ENCODE measurements at regions not wholly inside any gene's neighbourhood (a gene's known extent, or its start where the extent isn't known, plus 50 kb on each side); places are given as distances from the start of the nearest gene placed in this dataset.

GRCh38 chr7:35474100-35474499 is 220.2 kb upstream of the TBX20 start:
- Histone ChIP-seq H3K36me3 (ENCODE audit: control insufficient read depth in 2 of 2, extremely low read depth in 1 of 2, insufficient read depth in 2 of 2, low read length in 2 of 2) (no peaks in the 10 kb centered on the region), H3K9me3 (replicated peaks; ENCODE audit: control insufficient read depth, insufficient read depth, low read length) (no peaks in the 10 kb centered on the region), H3K79me2 (ENCODE audit: control insufficient read depth, insufficient read depth, low read length) (no peaks in the 10 kb centered on the region), H4K20me1 (replicated peaks; ENCODE audit: control insufficient read depth, extremely low read depth, insufficient read depth, low read length) (no peaks in the 10 kb centered on the region), H3K27me3 (ENCODE audit: control insufficient read depth in 2 of 2, insufficient read depth in 2 of 2, low read length in 2 of 2) (peaks cover 0 to 3% of the 10 kb centered on the region in 2 experiments), H2AFZ (ENCODE audit: low read depth, low read length) (no peak overlapping the region), H3K27ac (ENCODE audit: insufficient read depth, low read depth, low read length) (no peak overlapping the region), H3K9me1 (replicated peaks; ENCODE audit: control insufficient read depth, extremely low read depth, insufficient read depth, low read length) (no peaks in the 10 kb centered on the region), H3K9ac (replicated peaks; ENCODE audit: extremely low read depth, insufficient read depth, low read length) (no peak overlapping the region), H3K4me1 (ENCODE audit: control insufficient read depth, extremely low read depth, insufficient read depth, low read length) (no peaks in the 10 kb centered on the region), H3K4me2 (ENCODE audit: insufficient read depth, low read length) (no peak overlapping the region), H3K4me3 (replicated peaks in 1 of 3; ENCODE audit: insufficient read depth in 1 of 3, low read depth in 1 of 3, low read length in 3 of 3) (no peak overlapping the region)
- intact Hi-C loops (cut with micrococcal nuclease), result no loop called here
- no TSS peak for BruUV-seq (replicated peaks)
- dilution Hi-C loops (cut with MboI; ENCODE audit: extremely low pct_ligation_motif_present, low sequenced_read_pairs), result no loop called here
- no peak for TF ChIP-seq GATA2 (IDR thresholded peaks at IDR 0.05; ENCODE audit: insufficient read depth, insufficient read length, low read depth, low read length)
- no peak for TF ChIP-seq POLR2A (IDR thresholded peaks at IDR 0.05; ENCODE audit: low read depth, low read length)
- TF ChIP-seq CTCF (IDR thresholded peaks at IDR 0.05; ENCODE audit: extremely low read depth in 1 of 2, insufficient read depth in 1 of 2, low read depth in 1 of 2, low read length in 2 of 2), result no peak
- TF ChIP-seq JUN (IDR thresholded peaks at IDR 0.05; ENCODE audit: borderline replicate concordance, insufficient read depth, insufficient read length, low read depth), result no peak
- ChIA-PET CTCF (no interaction called here), POLR2A (no interaction called here)
- FAIRE-seq (no peak), DNase-seq (ENCODE audit: low read depth, low spot score) (no peak)

- Histone ChIP-seq H3K9me3 (replicated peaks; ENCODE audit: control insufficient read depth, insufficient read depth, low read length) (no peaks in the 10 kb centered on the region), H3K9me1 (replicated peaks; ENCODE audit: control insufficient read depth, extremely low read depth, insufficient read depth, low read length) (no peaks in the 10 kb centered on the region), H3K36me3 (ENCODE audit: control insufficient read depth in 2 of 2, extremely low read depth in 1 of 2, insufficient read depth in 2 of 2, low read length in 2 of 2) (no peaks in the 10 kb centered on the region), H4K20me1 (replicated peaks; ENCODE audit: control insufficient read depth, extremely low read depth, insufficient read depth, low read length) (no peaks in the 10 kb centered on the region), H3K9ac (replicated peaks; ENCODE audit: extremely low read depth, insufficient read depth, low read length) (no peak overlapping the region), H3K27me3 (ENCODE audit: control insufficient read depth in 2 of 2, insufficient read depth in 2 of 2, low read length in 2 of 2) (no peaks in the 10 kb centered on the region), H3K79me2 (ENCODE audit: control insufficient read depth, insufficient read depth, low read length) (no peaks in the 10 kb centered on the region), H2AFZ (ENCODE audit: low read depth, low read length) (no peak overlapping the region), H3K4me1 (ENCODE audit: control insufficient read depth, extremely low read depth, insufficient read depth, low read length) (no peaks in the 10 kb centered on the region), H3K4me3 (replicated peaks in 1 of 3; ENCODE audit: insufficient read depth in 1 of 3, low read depth in 1 of 3, low read length in 3 of 3) (no peak overlapping the region), H3K27ac (ENCODE audit: insufficient read depth, low read depth, low read length) (no peak overlapping the region), H3K4me2 (ENCODE audit: insufficient read depth, low read length) (no peak overlapping the region)
- dilution Hi-C loops (cut with MboI; ENCODE audit: extremely low pct_ligation_motif_present, low sequenced_read_pairs), result no loop called here
- POLR2A ChIA-PET, result no interaction called here
- TF ChIP-seq CTCF (IDR thresholded peaks at IDR 0.05; ENCODE audit: extremely low read depth in 1 of 2, insufficient read depth in 1 of 2, low read depth in 1 of 2, low read length in 2 of 2), result no peak
- TF ChIP-seq JUN (IDR thresholded peaks at IDR 0.05; ENCODE audit: borderline replicate concordance, insufficient read depth, insufficient read length, low read depth), result no peak
- no TSS peak for BruUV-seq (replicated peaks)
- CTCF ChIA-PET, result no interaction called here
- intact Hi-C loops (cut with micrococcal nuclease), result no loop called here
- FAIRE-seq, result no peak
- DNase-seq (ENCODE audit: low read depth, low spot score), result no peak
These were observed 214.7 kb upstream of the TBX20 start for GRCh38 chr7:35468606-35469005.
